ENCODE measurements at regions not wholly inside any gene's neighbourhood (a gene's known extent, or its start where the extent isn't known, plus 50 kb on each side); places are given as distances from the start of the nearest gene placed in this dataset.

DNA sequence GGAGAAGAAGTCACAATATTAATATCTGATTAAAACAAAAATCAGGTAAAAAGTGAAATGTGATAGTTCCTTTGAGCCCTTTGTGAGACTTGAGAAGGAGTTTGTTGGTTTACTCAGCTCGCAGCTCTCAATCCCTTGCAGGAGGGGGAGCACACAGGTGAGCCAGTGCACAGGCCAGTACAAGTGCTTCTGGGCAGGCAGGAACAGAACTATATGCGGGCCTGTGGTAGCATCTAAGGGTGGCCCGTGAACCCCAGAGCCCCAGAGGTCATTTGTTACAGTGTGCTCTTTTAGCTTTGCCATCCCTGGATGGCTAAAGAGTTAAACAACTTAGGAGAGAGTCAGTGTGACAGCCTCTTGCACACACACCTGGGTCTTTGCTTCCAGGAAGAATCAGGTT lies 215.3 kb upstream of the EDIL3 start:
- DNase-seq: no peak

DNA sequence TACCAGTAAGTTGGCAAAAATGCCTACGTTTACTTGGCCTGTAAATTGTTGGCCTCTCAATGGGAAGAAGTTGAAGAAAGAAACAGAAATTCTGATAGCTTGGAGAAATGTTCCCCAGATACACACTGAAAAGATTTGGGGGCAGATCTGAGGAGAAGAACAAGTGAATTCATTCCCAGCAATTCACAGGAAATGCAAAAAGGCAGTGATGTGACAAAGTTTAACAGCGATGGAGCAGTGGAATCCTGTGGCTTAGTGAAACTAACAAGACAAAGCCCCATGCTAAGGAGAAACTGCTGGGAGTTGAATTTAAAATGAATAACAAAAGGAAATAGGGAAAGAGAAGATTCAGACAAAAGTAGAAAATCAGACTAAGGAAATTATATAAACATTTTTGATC lies 213.2 kb upstream of the EDIL3 start:
- DNase-seq: no peak

DNA sequence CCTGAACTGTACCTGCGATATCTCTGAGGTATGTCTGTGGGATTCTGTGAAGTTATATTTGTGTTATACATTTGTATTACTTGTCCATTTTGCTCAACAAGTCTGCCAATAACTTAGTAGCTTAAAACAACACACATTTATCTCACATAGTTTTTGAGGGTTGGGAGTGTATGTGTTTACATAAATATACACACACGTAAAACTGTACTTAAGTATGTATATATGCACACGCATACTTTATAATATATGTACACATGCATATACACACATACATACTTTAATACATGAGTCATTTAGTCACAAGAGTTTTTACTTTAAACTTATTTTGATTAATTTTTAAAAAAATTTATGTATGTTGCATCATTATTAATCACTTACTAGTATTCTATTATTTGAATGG lies 205.9 kb upstream of the EDIL3 start:
- DNase-seq: no peak

DNA sequence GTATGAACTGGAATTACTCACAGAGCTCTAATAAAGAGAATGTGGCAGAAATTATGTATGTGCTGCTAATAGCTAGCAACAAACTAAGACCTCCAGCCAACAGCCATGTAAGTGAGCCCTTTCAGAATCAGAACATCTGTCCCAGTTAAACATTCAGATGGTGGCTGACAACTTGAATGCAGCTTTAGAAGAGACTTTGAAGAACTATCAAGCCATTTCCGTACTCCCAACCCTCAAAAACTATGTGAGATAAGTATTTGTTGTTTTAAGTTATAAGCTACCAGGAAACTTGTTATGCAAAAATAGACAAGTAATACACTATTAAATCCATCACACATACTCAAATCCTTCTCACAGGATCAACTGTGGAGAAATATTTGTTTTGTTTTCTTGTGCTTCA lies 205.2 kb upstream of the EDIL3 start:
- DNase-seq: no peak

DNA sequence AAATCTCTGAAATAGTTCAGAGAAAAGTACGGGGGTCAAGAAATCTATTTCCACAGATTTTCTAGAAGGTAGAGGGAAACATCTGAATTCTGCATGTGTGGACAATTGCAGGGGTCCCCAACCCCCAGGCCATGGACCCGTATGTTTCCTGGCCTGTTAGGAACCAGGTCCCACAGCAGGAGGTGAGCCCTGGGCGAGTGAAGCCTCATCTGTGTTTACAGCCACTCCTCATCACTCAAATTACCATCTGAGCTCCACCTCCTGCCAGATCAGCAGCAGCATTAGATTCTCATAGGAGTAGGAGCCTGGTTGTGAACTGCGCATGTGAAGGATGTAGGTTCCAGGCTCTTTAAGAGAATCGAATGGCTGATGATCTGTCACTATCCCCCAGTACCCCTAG lies 200.5 kb upstream of the EDIL3 start:
- DNase-seq: no peak

DNA sequence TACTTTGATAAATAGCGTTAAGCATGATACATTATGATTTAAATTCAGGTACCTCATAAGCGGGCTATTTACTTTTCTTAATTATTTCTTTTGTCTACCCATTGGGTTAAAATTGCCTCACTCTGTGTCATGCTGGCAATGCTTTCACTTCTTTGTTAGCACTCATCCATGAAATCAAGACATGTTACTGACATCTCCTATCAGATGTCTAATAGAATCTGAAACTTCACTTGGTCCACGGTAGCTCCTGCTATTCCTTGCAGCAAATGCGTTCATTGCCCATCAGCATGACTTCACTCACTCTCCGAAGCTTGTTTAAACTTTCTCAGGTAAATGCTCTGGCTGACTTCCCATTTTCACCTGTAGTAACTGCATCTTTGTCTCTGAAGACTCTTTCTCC lies 193.5 kb upstream of the EDIL3 start:
- DNase-seq: no peak

DNA sequence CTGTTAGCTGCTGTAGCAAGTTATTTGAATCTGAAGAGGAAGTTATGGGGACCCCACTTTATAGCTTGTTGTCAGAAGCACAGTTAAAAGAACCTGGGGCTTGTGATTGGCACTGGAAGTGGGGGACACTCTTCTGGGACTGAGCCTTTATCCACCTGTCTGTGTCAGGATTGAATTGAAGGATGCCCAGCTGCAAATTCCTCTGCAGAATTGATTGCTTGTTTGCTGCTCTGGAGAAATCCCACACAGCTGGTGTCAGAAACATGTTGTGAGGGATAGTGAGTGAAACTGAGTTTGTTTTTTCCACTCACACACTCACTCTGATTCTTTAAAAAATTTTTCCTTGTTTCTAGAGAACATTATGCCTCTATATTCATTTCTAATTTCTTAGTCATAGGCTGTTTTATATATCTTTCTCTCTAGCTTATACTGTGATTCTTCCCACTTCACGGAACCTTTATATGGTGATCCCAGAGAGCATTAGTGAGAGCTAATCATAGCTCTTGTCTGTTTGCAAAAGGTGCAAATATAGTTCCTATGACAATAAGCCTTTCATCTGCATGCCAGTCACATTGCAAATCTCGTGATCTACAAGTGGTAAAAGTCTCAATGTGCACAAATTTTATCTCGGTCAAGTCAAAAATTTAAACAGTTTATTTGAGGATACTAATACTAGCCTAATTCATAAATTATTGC lies 188.5 kb upstream of the EDIL3 start:
- peak in 3 of 14 donors; percentile 14 to 51 (median 29) for DNase-seq

DNA sequence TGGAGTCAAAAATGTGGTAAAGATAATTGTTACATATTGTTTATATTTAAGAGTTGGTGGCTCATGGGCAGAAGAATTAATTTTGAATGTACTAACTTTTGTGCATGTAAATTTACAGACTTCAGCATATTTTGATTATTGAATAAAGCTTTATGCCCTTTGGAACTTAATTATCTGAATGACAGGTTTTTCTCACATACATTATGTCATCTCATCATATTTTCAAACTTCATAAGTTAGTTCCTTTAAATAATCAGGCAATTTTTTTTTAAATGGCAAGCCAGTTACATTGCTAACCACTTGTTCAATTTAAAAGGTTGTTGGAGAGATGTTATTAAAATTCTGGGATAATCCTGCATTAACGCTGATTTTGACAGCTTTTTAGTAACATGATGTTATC lies 184.6 kb upstream of the EDIL3 start:
- DNase-seq: no peak

DNA sequence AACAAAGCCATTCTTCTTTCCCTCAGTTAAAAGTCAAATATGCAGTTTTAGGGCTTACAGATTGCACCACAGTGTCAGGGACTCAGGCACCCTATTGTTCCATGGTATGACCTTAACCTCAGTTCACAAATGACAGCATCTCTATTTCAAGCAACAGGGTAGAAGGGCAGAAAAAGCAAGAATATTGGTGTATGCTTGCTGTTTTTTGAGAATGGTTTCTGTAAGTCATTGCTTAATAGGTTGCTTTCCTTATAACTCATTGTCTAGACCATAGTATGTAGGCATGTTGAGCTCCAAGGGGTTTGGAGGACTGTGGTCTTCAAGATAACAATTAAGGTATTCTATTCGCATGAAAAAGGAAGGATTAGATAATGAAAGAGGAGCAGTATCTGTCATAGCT lies 183.5 kb upstream of the EDIL3 start:
- DNase-seq: no peak

DNA sequence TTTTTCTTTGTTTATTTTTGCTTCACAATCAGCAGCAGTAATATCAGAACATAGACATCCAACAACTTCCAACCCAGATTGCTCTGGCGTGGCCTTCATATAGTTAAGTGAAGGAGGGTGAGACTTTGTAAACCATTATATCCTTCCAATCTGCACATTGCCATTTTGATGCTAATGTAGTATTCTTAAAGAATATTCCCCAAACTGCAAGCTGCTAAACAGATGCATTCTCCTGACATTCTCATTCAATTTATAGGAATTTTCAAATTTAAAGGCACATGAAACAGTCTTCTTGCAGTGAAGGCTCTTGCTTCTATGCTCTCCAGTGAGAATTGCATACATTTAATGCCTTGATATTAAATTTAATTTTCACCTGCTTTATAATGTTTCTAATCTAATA lies 181.2 kb upstream of the EDIL3 start:
- DNase-seq: no peak

DNA sequence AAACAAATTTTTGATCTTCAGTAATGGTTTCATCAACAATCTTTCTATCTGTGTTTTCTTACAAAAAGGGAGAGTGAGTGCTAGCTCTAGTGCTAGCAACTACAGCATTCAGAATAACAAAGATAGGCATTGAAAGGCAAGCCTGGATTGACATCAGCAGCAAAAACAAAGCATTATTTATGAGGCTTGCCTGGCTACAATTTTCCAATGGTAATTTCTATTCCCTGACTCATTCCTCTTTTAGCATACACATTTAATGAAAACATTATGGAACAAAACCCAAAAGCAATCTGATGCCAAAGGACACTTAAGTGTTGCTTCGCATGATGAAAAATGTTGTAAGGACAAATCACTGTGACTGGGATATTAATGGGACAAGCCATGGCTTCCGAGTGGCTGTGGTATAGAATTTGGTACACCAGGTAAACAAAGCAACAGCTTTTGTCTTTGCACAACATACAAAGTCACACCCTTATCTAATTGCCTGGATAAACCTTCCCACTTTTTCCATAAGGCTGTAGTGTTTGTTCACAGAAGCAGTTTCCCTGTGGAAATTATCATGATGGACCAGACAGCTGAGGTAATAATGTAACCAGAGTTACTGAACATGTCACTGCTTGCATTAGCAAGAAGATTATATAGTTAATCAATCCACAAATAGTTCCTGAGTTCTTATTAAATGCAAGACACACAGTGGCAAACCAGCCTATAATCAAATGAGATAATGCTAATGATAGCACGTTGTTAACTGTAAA lies 179.8 kb upstream of the EDIL3 start:
- DNase-seq: peak in 1 of 14 donors; percentile 17

DNA sequence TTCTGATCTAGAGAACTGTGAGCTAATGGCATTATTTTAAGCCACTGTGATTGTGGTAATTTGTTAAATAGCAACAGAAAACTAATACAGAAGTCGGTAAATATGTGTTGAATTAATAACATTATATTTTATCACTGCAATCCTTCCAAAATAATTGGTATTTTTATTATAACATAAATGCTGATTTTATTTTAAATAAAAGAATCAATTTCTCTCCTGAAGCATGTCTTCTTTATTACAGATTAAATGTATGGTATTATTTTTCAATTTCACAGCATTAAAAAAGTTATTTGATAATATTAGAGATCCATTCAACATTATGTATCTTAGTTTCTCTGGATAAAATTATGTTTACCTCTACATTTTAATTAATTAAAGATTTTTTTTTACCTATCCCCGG lies 165.5 kb upstream of the EDIL3 start:
- DNase-seq: no peak

DNA sequence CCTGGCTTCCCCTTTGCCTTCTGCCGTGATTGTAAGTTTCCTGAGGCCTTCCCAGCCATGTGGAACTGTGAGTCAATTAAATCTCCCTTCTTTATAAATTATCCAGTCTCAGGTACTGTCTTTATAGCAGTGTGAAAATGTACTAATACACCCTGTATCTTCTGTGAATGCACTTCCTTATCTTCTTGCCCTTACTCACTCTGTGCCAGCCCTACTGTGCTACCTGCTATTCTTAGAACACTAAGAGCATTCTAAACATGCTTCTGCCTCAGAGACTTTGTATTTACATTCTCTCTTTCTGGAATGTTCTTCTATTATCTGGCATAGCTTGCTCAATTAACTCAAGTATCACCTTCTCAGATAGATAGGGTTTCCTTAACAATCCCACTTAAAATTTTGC lies 164.4 kb upstream of the EDIL3 start:
- DNase-seq: no peak

DNA sequence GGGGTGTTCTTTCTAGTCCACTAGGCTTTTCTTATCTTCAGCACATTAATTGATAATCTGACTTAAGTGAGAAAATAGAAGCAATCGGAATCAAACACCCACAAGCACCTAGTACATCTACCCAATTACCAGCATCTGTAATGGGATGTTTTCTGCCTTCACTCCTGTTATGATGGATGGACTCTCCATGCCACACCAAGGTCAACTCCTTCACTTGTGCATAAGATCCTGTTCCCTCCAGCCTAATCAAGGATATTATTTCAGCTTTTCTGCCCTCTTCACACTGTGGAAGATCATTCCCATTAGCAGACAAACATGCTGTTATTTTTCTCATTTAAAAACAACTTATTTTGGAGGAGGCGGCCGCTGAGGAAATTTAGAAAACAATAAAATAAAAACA lies 162.0 kb upstream of the EDIL3 start:
- DNase-seq: no peak

DNA sequence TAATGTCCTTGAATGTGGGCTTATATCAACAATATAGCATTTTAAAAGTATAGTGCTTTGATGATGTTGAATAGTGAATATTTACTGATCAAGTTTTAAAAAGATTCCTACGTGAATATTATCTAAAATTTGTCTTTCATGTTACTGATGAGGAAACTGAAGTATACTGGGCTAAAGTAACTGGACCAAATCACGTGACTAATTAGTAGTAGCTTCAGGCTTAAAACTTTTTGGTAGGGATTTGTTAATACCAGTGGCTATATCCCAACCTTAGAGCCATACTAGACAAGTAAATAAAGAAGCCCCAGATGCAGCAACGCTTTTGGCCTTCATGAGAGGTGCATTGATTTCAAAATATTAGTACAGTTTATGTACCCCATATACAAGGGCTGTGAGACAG lies 152.1 kb upstream of the EDIL3 start:
- DNase-seq: no peak

DNA sequence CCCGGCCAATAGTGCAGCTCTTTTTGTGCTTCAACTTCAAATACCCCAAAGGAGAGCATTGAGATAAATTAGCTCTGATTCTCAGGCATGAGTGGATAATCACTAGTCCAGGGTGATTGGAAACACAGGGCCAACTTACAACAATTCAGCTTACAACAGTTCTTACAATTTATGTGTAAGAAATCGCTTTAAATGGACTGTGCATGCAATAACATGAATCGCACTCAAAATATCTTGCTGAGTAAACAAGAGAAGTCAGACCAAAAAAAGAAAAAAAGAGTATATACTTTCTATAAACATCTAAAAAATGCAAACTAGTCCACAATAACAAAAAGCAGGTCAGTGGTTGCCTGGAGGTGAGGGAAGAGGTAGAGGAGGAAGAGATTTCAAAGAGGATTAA lies 150.6 kb upstream of the EDIL3 start:
- no peak for DNase-seq

DNA sequence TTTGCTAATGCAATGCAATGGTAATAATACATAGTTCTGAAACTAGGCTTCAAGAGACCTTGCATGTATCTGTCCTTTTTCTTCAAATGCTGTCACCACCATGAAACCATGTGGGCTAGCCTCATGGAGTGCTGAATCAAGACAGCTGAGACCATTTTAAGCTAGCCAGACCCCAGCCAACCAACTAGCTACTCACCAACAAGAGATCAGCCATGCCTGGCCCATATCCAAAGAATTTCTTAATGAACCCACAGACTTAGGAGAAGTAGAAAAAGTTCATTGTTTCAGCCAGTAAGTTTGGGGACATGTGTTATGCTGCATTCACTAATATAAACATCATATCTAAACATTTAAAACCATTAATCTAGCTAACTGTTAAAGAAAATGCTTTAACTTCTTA lies 139.8 kb upstream of the EDIL3 start:
- no peak for DNase-seq

DNA sequence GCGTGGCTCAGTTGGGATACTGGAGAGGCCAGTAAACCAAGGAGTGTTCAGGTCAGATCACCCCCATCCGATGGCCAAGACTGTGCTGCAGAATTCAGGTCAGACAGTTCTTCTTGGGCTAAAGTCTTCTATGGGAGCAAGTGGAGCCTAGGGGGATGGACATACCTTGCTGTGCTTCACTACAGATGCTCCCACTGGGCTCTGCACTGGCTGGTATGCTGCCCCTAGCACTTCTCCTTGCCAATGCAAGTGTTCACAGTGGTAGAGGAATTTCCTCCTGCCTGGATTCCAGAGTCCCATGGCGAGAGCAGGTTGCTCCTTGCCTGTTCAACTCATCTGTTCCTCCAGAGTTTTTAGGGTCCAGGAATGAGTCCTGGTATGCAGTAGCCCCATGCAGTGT lies 134.2 kb upstream of the EDIL3 start:
- DNase-seq: no peak

DNA sequence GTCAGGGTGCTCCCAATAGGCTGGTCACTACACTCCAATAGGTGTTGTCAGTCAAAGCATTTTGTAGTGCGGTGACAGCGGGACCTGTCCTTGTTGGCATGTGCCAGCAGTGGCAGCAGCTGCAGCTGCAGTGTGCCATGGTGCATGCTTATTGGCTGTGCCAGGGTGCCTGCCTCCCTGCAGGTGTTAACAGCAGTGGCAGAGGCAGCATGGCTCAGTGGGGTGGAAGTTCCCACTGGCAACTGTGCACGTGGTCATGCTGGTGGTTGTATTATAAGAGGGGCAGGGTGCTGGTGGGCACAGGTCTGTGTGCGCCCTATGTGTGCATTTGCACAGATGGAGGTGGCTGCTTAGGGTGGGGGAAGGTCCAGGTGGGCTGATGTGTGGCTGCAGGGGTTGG lies 133.7 kb upstream of the EDIL3 start:
- peak in 1 of 14 donors; percentile 2 for DNase-seq

DNA sequence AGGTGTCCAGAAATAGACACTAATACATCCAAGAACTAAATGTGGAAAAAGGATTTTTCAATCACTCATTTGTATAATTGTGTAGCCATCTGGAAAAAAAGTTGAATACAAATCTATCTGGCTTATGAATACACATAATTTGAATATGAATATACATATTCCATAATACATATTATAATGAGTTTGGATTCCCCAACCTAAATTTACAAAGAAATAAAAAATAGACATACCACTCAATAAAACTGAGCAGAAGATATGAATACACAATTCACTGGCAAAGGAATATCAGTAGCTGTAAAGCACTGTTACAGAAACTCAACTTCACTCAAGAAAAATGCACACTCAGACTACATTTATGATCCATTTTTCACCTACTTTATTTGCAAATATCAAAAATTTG lies 121.9 kb upstream of the EDIL3 start:
- DNase-seq: no peak

DNA sequence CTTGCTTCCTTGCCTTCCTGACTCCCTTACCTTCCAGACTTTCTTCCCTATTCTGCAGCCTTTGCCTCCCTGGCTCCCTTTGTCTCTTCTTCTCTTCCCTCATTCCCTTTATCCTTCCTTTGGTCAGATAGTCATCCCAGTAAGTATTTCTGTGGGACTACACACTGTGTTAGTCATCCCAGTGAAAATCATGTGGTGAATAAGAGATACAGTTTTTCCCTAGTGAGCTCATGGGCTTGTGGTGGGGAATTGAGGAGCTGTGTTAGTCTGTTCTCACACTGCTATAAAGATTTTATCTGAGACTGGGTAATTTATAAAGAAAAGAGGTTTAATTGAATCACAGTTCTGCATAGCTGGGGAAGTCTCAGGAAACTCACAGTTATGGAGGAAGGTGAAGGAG lies 109.8 kb upstream of the EDIL3 start:
- DNase-seq: no peak

DNA sequence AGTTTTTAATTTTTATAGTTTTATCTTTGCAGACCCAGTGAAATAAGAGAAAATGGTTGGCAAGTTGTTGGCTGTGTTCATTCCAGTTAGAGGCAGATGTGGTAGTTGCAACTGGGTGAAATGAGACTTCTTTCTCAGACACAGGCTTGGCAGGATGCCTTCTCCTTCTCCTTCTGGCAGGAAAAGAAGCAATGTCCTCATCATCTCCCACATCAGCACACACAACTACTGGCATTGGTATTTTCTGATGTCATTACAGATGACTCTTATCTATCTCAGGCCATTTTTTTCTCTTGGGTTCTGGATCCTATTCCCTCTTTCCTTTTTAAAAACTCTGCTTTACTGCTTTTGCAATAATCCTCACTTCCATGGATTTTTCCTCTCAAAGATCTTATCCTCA lies 103.3 kb upstream of the EDIL3 start:
- no peak for DNase-seq

DNA sequence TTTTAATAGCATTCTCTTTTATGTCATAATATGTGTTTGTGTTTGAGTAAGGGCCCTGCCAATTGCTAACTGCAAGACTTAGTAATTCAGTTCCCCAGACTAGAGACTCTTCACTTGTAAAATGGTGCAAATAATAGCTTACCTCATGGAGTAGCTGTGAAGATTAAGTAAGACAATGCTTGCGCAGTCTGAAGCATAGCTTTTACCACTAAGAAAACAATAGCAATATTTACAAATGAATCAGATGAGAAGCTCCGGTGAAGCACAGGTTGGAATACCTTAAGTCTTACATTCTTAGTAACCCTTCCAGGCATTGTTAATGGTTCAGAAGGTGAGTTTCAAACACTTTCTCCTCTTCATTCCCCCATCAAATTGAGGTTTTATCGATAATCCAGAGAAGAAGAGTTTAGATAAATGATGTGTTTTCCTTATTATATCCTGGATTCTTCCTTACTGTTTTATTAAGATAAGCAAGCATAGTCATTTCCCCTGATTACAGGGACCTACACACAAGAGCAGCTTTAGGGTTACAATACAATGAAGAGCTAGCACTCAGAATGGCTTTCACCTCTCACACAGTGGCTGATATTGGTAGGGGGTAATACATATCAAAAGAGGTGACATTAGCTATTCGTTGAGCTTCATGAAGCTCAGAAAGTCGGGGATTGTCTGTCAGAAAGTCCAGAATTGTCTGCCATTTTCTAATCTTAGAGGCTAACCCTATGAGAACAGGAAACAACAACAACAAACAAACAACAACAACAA lies 96.4 kb upstream of the EDIL3 start:
- DNase-seq: no peak

DNA sequence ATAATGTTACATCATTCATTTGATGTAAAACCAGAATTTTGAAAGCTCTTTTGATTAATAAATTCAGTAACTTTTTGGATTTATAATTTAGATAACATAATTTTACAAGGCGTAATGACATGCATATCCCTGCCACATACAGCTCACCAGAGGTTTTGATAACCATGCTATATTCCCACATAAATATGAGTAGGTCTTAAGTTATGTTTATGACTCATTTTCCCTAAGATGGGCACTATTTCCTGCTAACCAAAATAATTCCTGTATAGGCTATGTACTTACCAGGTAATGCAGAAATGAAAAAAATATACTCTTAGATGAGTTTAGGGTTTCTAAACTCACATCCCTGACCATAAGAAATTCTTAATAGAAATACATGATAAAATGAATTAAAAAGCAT lies 93.9 kb upstream of the EDIL3 start:
- no peak for DNase-seq
